ENCODE measurements at regions not wholly inside any gene's neighbourhood (a gene's known extent, or its start where the extent isn't known, plus 50 kb on each side); places are given as distances from the start of the nearest gene placed in this dataset.

- DNase-seq (ENCODE audit: low spot score): no peak
- Mint-ChIP-seq H3K9me3 (no peaks in the 10 kb centered on the region), H3K4me3 (ENCODE audit: low read depth) (no peak overlapping the region), H3K27ac (no peak overlapping the region), H3K36me3 (ENCODE audit: low read depth) (no peaks in the 10 kb centered on the region), H3K27me3 (ENCODE audit: low read depth) (no peaks in the 10 kb centered on the region), H3K4me1 (ENCODE audit: low read depth) (no peaks in the 10 kb centered on the region)
- intact Hi-C loops (cut with micrococcal nuclease): no loop called here
These were observed 263.6 kb downstream of the HS3ST1 start for GRCh38 chr4:11165052-11165451.

- Mint-ChIP-seq H3K4me3 (ENCODE audit: low read depth) (no peak overlapping the region), H3K9me3 (no peaks in the 10 kb centered on the region), H3K36me3 (ENCODE audit: low read depth) (no peaks in the 10 kb centered on the region), H3K27ac (no peak overlapping the region), H3K27me3 (ENCODE audit: low read depth) (peaks cover 9% of the 10 kb centered on the region), H3K4me1 (ENCODE audit: low read depth) (peaks cover 2% of the 10 kb centered on the region)
- intact Hi-C loops (cut with micrococcal nuclease): loop anchor here (5.0 kb wide), 1 partner anchor 827 kb away; no protein-coding TSS in a partner anchor
- DNase-seq (ENCODE audit: low spot score): no peak
These were observed 268.4 kb downstream of the HS3ST1 start for GRCh38 chr4:11160288-11160687.

GRCh38 chr4:11158971-11159370 is 269.7 kb downstream of the HS3ST1 start:
- H3K36me3 Mint-ChIP-seq (ENCODE audit: low read depth): no peaks in the 10 kb centered on the region
- no peak overlapping the region for H3K4me3 Mint-ChIP-seq (ENCODE audit: low read depth)
- no peak overlapping the region for H3K27ac Mint-ChIP-seq
- H3K4me1 Mint-ChIP-seq (ENCODE audit: low read depth): peaks cover 2% of the 10 kb centered on the region
- intact Hi-C loops (cut with micrococcal nuclease): no loop called here
- no peak for DNase-seq (ENCODE audit: low spot score)
- no peaks in the 10 kb centered on the region for H3K9me3 Mint-ChIP-seq
- peaks cover 9% of the 10 kb centered on the region for H3K27me3 Mint-ChIP-seq (ENCODE audit: low read depth)

GRCh38 chr4:11155208-11155867 is 273.4 kb downstream of the HS3ST1 start:
- no peak overlapping the region for H3K4me3 Mint-ChIP-seq (ENCODE audit: low read depth)
- no peak overlapping the region for H3K27ac Mint-ChIP-seq
- no peak for DNase-seq (ENCODE audit: low spot score)
- peaks cover 9% of the 10 kb centered on the region for H3K27me3 Mint-ChIP-seq (ENCODE audit: low read depth)
- H3K36me3 Mint-ChIP-seq (ENCODE audit: low read depth): no peaks in the 10 kb centered on the region
- intact Hi-C loops (cut with micrococcal nuclease): no loop called here
- H3K4me1 Mint-ChIP-seq (ENCODE audit: low read depth): peaks cover 5% of the 10 kb centered on the region
- no peaks in the 10 kb centered on the region for H3K9me3 Mint-ChIP-seq

GRCh38 chr4:11153171-11153750 is 275.4 kb downstream of the HS3ST1 start:
- no peak for DNase-seq (ENCODE audit: low spot score)
- intact Hi-C loops (cut with micrococcal nuclease): no loop called here
- Mint-ChIP-seq H3K4me1 (ENCODE audit: low read depth) (peaks cover 5% of the 10 kb centered on the region), H3K27ac (no peak overlapping the region), H3K4me3 (ENCODE audit: low read depth) (no peak overlapping the region), H3K27me3 (ENCODE audit: low read depth) (peaks cover 9% of the 10 kb centered on the region), H3K36me3 (ENCODE audit: low read depth) (no peaks in the 10 kb centered on the region), H3K9me3 (no peaks in the 10 kb centered on the region)

- Mint-ChIP-seq H3K36me3 (ENCODE audit: low read depth) (no peaks in the 10 kb centered on the region), H3K9me3 (no peaks in the 10 kb centered on the region), H3K27me3 (ENCODE audit: low read depth) (peaks cover 9% of the 10 kb centered on the region), H3K27ac (no peak overlapping the region), H3K4me3 (ENCODE audit: low read depth) (no peak overlapping the region), H3K4me1 (ENCODE audit: low read depth) (peaks cover 5% of the 10 kb centered on the region)
- no peak for DNase-seq (ENCODE audit: low spot score)
- intact Hi-C loops (cut with micrococcal nuclease): no loop called here
These were observed 276.0 kb downstream of the HS3ST1 start for GRCh38 chr4:11152684-11153083.

- Mint-ChIP-seq H3K4me3 (ENCODE audit: low read depth) (no peak overlapping the region), H3K4me1 (ENCODE audit: low read depth) (peaks cover 5% of the 10 kb centered on the region), H3K9me3 (no peaks in the 10 kb centered on the region), H3K27me3 (ENCODE audit: low read depth) (peaks cover 7% of the 10 kb centered on the region), H3K36me3 (ENCODE audit: low read depth) (no peaks in the 10 kb centered on the region), H3K27ac (no peak overlapping the region)
- intact Hi-C loops (cut with micrococcal nuclease): no loop called here
- DNase-seq (ENCODE audit: low spot score): no peak
These were observed 277.2 kb downstream of the HS3ST1 start for GRCh38 chr4:11151500-11151899.

- H3K4me1 Mint-ChIP-seq (ENCODE audit: low read depth): peaks cover 3% of the 10 kb centered on the region
- H3K27ac Mint-ChIP-seq: no peak overlapping the region
- no peak for DNase-seq (ENCODE audit: low spot score)
- intact Hi-C loops (cut with micrococcal nuclease): no loop called here
- H3K27me3 Mint-ChIP-seq (ENCODE audit: low read depth): no peaks in the 10 kb centered on the region
- no peaks in the 10 kb centered on the region for H3K36me3 Mint-ChIP-seq (ENCODE audit: low read depth)
- H3K9me3 Mint-ChIP-seq: no peaks in the 10 kb centered on the region
- no peak overlapping the region for H3K4me3 Mint-ChIP-seq (ENCODE audit: low read depth)
These were observed 279.0 kb downstream of the HS3ST1 start for GRCh38 chr4:11149612-11150259.

- H3K4me1 Mint-ChIP-seq (ENCODE audit: low read depth): no peaks in the 10 kb centered on the region
- H3K36me3 Mint-ChIP-seq (ENCODE audit: low read depth): no peaks in the 10 kb centered on the region
- H3K27me3 Mint-ChIP-seq (ENCODE audit: low read depth): no peaks in the 10 kb centered on the region
These were observed 288.8 kb downstream of the HS3ST1 start for GRCh38 chr4:11139871-11140270.

GRCh38 chr4:11138964-11139363 is 289.7 kb downstream of the HS3ST1 start:
- no peak overlapping the region for H3K27ac Mint-ChIP-seq
- intact Hi-C loops (cut with micrococcal nuclease): no loop called here
- H3K9me3 Mint-ChIP-seq: no peaks in the 10 kb centered on the region
- no peak for DNase-seq (ENCODE audit: low spot score)
- no peaks in the 10 kb centered on the region for H3K36me3 Mint-ChIP-seq (ENCODE audit: low read depth)
- H3K4me1 Mint-ChIP-seq (ENCODE audit: low read depth): no peaks in the 10 kb centered on the region
- H3K27me3 Mint-ChIP-seq (ENCODE audit: low read depth): no peaks in the 10 kb centered on the region
- no peak overlapping the region for H3K4me3 Mint-ChIP-seq (ENCODE audit: low read depth)

More at GRCh38 chr4:11139871-11140270, 288.8 kb downstream of the HS3ST1 start:
- Mint-ChIP-seq H3K4me3 (ENCODE audit: low read depth) (no peak overlapping the region), H3K27ac (no peak overlapping the region), H3K9me3 (no peaks in the 10 kb centered on the region)
- DNase-seq (ENCODE audit: low spot score): no peak
- intact Hi-C loops (cut with micrococcal nuclease): no loop called here

- Mint-ChIP-seq H3K9me3 (peaks cover 4% of the 10 kb centered on the region), H3K4me1 (ENCODE audit: low read depth) (no peaks in the 10 kb centered on the region), H3K27me3 (ENCODE audit: low read depth) (no peaks in the 10 kb centered on the region), H3K27ac (no peak overlapping the region), H3K4me3 (ENCODE audit: low read depth) (no peak overlapping the region), H3K36me3 (ENCODE audit: low read depth) (no peaks in the 10 kb centered on the region)
- intact Hi-C loops (cut with micrococcal nuclease): no loop called here
- no peak for DNase-seq (ENCODE audit: low spot score)
These were observed 294.0 kb downstream of the HS3ST1 start for GRCh38 chr4:11134705-11135104.

- intact Hi-C loops (cut with micrococcal nuclease): no loop called here
- Mint-ChIP-seq H3K4me3 (ENCODE audit: low read depth) (no peak overlapping the region), H3K4me1 (ENCODE audit: low read depth) (no peaks in the 10 kb centered on the region), H3K9me3 (peaks cover 4% of the 10 kb centered on the region), H3K27me3 (ENCODE audit: low read depth) (no peaks in the 10 kb centered on the region), H3K27ac (no peak overlapping the region), H3K36me3 (ENCODE audit: low read depth) (no peaks in the 10 kb centered on the region)
- no peak for DNase-seq (ENCODE audit: low spot score)
These were observed 294.8 kb downstream of the HS3ST1 start for GRCh38 chr4:11133868-11134267.

- intact Hi-C loops (cut with micrococcal nuclease): no loop called here
- no peak for DNase-seq (ENCODE audit: low spot score)
- Mint-ChIP-seq H3K9me3 (peaks cover 4% of the 10 kb centered on the region), H3K27me3 (ENCODE audit: low read depth) (no peaks in the 10 kb centered on the region), H3K36me3 (ENCODE audit: low read depth) (no peaks in the 10 kb centered on the region), H3K27ac (no peak overlapping the region), H3K4me3 (ENCODE audit: low read depth) (no peak overlapping the region), H3K4me1 (ENCODE audit: low read depth) (no peaks in the 10 kb centered on the region)
These were observed 296.2 kb downstream of the HS3ST1 start for GRCh38 chr4:11132478-11132877.

All from activated T-helper 2 cell treated with anti-CD3 and anti-CD28 coated beads, Interferon-gamma antibody, Interleukin-2, Interleukin-4, amounts not matched to agents 10 μg/mL and 5 μg/mL and 100 μg/mL, durations not matched to agents 14 hours and 24 hours and 36 hours (primary cell).